ENCODE measurements at regions not wholly inside any gene's neighbourhood (a gene's known extent, or its start where the extent isn't known, plus 50 kb on each side); places are given as distances from the start of the nearest gene placed in this dataset.

DNA sequence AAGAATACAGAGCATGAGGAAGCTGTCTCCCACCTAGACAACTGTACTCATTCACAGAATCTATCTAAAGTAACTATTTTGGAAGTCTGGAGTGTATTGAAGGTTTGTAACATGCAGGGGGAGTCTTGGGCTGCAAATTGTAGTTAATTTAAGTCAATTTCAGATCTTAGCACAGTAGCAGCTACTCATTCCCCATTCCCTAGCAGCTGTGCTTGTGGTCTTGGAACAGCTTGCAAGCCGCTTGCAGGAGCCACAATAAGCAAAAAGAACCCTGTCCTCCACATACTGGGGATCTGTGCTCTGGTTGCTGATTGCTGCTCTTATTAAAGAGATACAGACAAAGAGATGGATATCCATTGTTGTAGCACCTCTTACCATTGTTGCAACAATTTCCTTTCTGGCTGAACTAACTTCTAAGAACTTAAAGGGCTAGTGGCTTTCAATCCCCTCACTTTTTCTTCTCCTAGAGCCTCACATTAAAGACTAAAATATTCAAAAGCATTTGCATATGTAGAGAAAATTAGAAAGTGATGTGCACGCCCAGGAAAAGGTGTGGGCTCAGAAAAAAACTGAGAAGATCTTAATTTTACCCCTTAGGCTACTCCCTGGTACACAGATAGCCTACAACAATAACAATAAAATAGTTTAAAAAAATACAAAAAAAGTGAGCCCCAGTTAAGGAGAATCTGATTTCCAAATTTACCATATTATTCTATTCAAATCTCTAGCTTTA is 1775.1 kb upstream of the PIK3C3 start:
- DNase-seq (ENCODE audit: extremely low spot score): no peak
- TF ChIP-seq TARDBP (IDR thresholded peaks at IDR 0.05): no peak
- no peak for TF ChIP-seq ELF4 (IDR thresholded peaks at IDR 0.05)
- no peak for TF ChIP-seq BHLHE40 (IDR thresholded peaks at IDR 0.05; ENCODE audit: borderline replicate concordance)
- no peak for TF ChIP-seq L3MBTL2 (conservative IDR thresholded peaks at IDR 0.05)
- TF ChIP-seq ZNF384 (IDR thresholded peaks at IDR 0.05): no peak
- no peak for TF ChIP-seq FOXK2 (IDR thresholded peaks at IDR 0.05)
- no peak for TF ChIP-seq ARNT (IDR thresholded peaks at IDR 0.05)
- no peak for TF ChIP-seq NFRKB (IDR thresholded peaks at IDR 0.05)
- TF ChIP-seq HDGF (IDR thresholded peaks at IDR 0.05; ENCODE audit: borderline replicate concordance): no peak
- TF ChIP-seq, protein P1, sequence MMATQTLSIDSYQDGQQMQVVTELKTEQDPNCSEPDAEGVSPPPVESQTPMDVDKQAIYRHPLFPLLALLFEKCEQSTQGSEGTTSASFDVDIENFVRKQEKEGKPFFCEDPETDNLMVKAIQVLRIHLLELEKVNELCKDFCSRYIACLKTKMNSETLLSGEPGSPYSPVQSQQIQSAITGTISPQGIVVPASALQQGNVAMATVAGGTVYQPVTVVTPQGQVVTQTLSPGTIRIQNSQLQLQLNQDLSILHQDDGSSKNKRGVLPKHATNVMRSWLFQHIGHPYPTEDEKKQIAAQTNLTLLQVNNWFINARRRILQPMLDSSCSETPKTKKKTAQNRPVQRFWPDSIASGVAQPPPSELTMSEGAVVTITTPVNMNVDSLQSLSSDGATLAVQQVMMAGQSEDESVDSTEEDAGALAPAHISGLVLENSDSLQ (IDR thresholded peaks at IDR 0.05): no peak
- TF ChIP-seq CTBP1 (IDR thresholded peaks at IDR 0.05; ENCODE audit: borderline replicate concordance): no peak
- ChIA-PET CTCF (no interaction called here), POLR2A (no interaction called here)

DNA sequence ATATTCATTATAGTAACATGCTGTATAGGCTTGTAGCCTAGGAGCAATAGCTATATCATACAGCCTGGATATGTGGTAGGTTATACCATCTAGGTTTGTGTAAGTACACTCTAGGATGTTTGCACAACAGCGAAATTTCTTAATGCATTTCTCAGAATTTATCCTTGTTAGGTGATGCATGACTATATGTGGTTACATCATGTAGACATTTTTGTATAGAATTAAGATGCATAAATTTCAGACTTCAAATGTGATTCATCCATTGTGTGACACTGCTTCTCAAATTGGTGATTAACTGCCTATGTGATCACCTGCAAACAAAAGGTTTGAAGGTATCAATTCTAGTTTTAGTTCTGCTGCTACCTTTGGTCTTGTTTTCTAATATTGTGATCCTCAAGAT is 1787.0 kb upstream of the PIK3C3 start:
- DNase-seq (ENCODE audit: extremely low spot score): no peak
- ChIA-PET POLR2A (no interaction called here), CTCF (interaction anchor here (0.6 to 1.5 kb wide), 3 partner anchors 7 to 24 kb away, joined by 3 to 4 read pairs (median 4); no protein-coding TSS in a partner anchor)
- TF ChIP-seq ARNT (IDR thresholded peaks at IDR 0.05) (no peak), TARDBP (IDR thresholded peaks at IDR 0.05) (no peak), FOXA1 (IDR thresholded peaks at IDR 0.05) (no peak)

DNA sequence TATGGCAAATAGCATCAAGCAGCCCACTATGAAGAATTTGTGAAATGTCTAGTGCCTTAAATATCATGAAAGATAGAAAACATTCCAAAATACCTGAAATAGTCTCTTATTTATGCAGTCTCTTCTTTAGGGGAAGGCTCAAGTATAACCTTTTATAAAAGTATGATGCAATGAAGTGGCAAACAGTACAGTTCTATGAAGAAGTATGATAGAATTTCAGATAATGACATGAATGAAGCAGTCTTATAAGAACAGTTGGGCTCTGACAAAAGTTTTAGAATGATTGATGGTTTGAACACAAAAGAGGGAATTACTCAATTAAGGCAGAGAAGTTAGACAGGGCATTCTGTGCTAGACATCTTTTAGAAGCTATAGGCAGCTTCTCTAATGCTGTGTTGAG is 1791.8 kb upstream of the PIK3C3 start:
- TF ChIP-seq LEF1 (IDR thresholded peaks at IDR 0.05; ENCODE audit: borderline replicate concordance) (no peak), FOXM1 (IDR thresholded peaks at IDR 0.05; ENCODE audit: borderline replicate concordance) (no peak), FOXA1 (IDR thresholded peaks at IDR 0.05) (no peak), NFRKB (IDR thresholded peaks at IDR 0.05) (no peak), HDGF (IDR thresholded peaks at IDR 0.05; ENCODE audit: borderline replicate concordance) (no peak), SP1 (IDR thresholded peaks at IDR 0.05) (no peak), FOXK2 (IDR thresholded peaks at IDR 0.05) (no peak)
- POLR2A ChIA-PET: no interaction called here

DNA sequence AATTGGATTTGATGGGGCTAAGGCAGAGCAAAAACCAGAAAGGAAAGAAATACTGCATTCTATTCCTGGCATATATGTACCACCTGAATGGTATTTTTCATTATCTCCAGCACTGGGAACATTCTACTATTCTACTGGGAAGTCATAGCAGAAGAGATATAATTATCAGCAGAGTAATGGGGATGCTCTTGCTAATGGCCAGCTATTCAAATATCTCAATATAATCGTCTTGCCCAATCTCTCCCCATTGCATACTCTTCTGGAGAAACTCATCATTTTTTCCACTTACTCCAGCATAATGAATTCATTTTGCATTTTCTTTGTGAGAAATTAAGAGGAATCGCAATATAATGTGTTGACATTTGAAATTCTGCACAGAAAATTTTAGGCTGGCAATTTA is 1794.7 kb upstream of the PIK3C3 start:
- ChIA-PET CTCF (interaction anchor here (2.1 kb wide), 1 partner anchor 15 kb away, joined by 5 read pairs; no protein-coding TSS in a partner anchor), POLR2A (no interaction called here)
- TF ChIP-seq FOXK2 (IDR thresholded peaks at IDR 0.05) (no peak), FOXM1 (IDR thresholded peaks at IDR 0.05; ENCODE audit: borderline replicate concordance) (no peak), L3MBTL2 (conservative IDR thresholded peaks at IDR 0.05) (no peak)
- no peak for DNase-seq (ENCODE audit: extremely low spot score)

More for the DNA sequence above, 1791.8 kb upstream of the PIK3C3 start:
- DNase-seq (ENCODE audit: extremely low spot score): no peak
- CTCF ChIA-PET: no interaction called here

DNA sequence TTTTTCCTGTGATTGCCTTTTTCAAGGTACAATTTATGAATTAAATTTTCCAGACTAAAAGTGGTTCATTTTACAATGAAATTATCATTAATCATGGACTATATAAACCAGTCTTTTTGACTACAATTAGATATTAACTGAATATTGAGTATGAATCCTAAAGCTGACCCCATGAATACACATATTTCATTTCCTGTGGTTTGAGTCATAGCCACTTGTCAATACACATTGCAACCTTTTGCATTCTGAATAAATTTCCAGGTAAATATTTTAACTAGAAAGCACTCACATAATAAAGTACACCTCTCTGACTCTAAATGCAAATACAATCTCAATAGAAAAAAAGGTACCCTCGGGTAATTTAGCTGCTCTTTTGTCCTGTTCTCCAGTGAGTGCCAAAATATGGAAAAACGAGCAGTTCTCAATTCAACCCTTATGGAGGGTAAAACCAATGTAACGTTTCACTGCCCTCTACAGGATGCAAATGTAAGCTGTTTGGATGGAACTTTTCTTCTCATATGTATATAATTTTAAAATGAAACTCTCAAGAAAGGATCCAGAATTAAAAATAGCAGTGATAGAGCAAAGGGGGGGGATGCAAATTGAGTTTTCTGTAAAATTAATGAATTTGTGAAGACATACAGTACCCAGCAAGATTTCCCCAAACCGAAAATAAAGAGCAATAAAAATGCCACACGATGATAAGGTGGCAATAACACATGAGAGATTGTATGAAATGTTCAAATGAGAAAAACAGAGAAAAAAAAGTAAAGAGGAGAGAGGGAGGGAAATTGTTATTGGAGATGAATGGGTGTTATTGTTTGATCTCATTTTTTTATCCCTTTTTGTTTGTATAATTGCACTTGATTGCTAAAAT is 1795.7 kb upstream of the PIK3C3 start:
- CTCF ChIA-PET: interaction anchor here (0.6 to 2.1 kb wide), 4 partner anchors 8 to 93 kb away, joined by 3 to 5 read pairs (median 4); no protein-coding TSS in a partner anchor
- POLR2A ChIA-PET: no interaction called here
- no peak for TF ChIP-seq ELF4 (IDR thresholded peaks at IDR 0.05)
- DNase-seq (ENCODE audit: extremely low spot score): peak; percentile 58

DNA sequence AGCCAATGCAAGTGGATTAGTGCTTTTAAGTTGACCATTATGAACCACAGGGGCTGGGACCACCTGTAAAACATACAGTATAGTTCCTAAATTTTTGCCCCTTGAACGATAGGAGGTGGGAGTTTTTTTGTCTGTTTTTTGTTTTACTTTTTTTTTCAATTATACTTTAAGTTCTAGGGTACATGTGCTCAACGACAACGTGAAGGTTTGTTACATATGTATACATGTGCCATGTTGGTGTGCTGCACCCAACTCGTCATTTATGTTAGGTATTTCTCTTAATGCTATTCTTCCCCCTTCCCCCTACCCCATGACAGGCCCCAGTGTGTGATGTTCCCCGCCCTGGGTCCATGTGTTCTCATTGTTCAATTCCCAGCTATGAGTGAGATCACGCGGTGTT is 1797.9 kb upstream of the PIK3C3 start:
- ChIA-PET CTCF (no interaction called here), POLR2A (no interaction called here)
- TF ChIP-seq TARDBP (IDR thresholded peaks at IDR 0.05): no peak
- TF ChIP-seq, protein P1 (IDR thresholded peaks at IDR 0.05): no peak
- no peak for TF ChIP-seq SUZ12 (IDR thresholded peaks at IDR 0.05)
- TF ChIP-seq BHLHE40 (IDR thresholded peaks at IDR 0.05; ENCODE audit: borderline replicate concordance): no peak
- no peak for TF ChIP-seq CTBP1 (IDR thresholded peaks at IDR 0.05; ENCODE audit: borderline replicate concordance)
- TF ChIP-seq ARNT (IDR thresholded peaks at IDR 0.05): no peak
- TF ChIP-seq SP1 (IDR thresholded peaks at IDR 0.05): no peak
- TF ChIP-seq L3MBTL2 (conservative IDR thresholded peaks at IDR 0.05): no peak
- TF ChIP-seq LEF1 (IDR thresholded peaks at IDR 0.05; ENCODE audit: borderline replicate concordance): no peak
- no peak for TF ChIP-seq ELF4 (IDR thresholded peaks at IDR 0.05)
- TF ChIP-seq FOXM1 (IDR thresholded peaks at IDR 0.05; ENCODE audit: borderline replicate concordance): no peak
- no peak for TF ChIP-seq ZNF384 (IDR thresholded peaks at IDR 0.05)

DNA sequence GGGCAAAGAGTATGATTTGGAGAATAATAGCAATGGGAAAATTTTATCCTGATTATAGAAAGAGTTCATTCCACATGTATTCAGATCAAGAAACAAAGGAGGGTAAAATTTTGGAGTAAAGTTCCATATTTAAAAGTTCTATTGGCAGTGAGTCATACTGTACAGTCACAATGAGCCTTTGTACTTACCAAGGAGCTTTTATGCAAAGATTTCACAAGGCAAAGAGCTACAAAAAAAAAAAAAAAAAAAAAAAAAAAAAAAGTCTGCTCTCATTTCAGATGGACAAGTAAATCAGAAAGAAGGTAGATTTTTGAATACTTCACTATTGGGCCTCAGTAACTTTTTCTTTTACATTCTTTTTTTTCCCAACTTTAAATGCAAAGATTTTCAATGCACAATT is 1802.2 kb upstream of the PIK3C3 start:
- POLR2A ChIA-PET: no interaction called here
- DNase-seq (ENCODE audit: extremely low spot score): no peak
- TF ChIP-seq ARNT (IDR thresholded peaks at IDR 0.05) (no peak), BHLHE40 (IDR thresholded peaks at IDR 0.05; ENCODE audit: borderline replicate concordance) (no peak), FOXM1 (IDR thresholded peaks at IDR 0.05; ENCODE audit: borderline replicate concordance) (no peak), FOXK2 (IDR thresholded peaks at IDR 0.05) (no peak), ELF4 (IDR thresholded peaks at IDR 0.05) (no peak), TARDBP (IDR thresholded peaks at IDR 0.05) (no peak), HDGF (IDR thresholded peaks at IDR 0.05; ENCODE audit: borderline replicate concordance) (no peak)
- TF ChIP-seq, protein P1 (IDR thresholded peaks at IDR 0.05): no peak
- CTCF ChIA-PET: no interaction called here

More for the DNA sequence above, 1797.9 kb upstream of the PIK3C3 start:
- no peak for DNase-seq (ENCODE audit: extremely low spot score)

Data from HEK293T (cell line).